Naive thymus-derived CD8-positive, alpha-beta T cell (primary cell): ENCODE measurements at regions not wholly inside any gene's neighbourhood (a gene's known extent, or its start where the extent isn't known, plus 50 kb on each side); places are given as distances from the start of the nearest gene placed in this dataset.
A peak's percentile ranks its signal among the peaks of the same experiment; 100 is the strongest.
"Not testable (repeated sequence)": the region's sequence is repeated elsewhere in the genome, so short reads cannot be mapped to it uniquely, and the experiment has no call there.

Experiments
- ATAC-seq, 2 donors: fragments of 150-1000 bp; cut with Tn5 transposase in 1 of 2; sonication (Bioruptor Pico), chemical (Tn5 transposase) in 1 of 2; 1 replicate in 1 of 2; 2 replicates in 1 of 2; pipeline ENCODE4 v1.10.0; 2021; ENCODE audit warnings: mild to moderate bottlenecking in 2 of 2, moderate library complexity in 2 of 2
- POLR2A ChIA-PET: fragments of 350-600 bp; sonication (Branson Sonifier 250); formaldehyde crosslinking; loops from one replicate; lab custom pipeline; 2021; ENCODE audit warnings: antibody characterized with exemption; lab: Charles Lee
- DNase-seq, 10 donors: peaks; one replicate each; pipeline versions ENCODE4 v3.0.0 to v3.0.0-alpha.2; 2020 to 2022
- H3K27ac Mint-ChIP-seq, 10 donors: one replicate each; pipeline ENCODE4 v1.8.0; 2020 to 2022; ENCODE audit warnings: mild to moderate bottlenecking in 10 of 10, mixed read lengths in 10 of 10, moderate library complexity in 4 of 10, inconsistent platforms in 1 of 10
- H3K27me3 Mint-ChIP-seq, 5 donors: one replicate each; pipeline ENCODE4 v1.8.0; 2021 to 2022; ENCODE audit warnings: mixed read lengths in 5 of 5
- H3K36me3 Mint-ChIP-seq, 3 donors: one replicate each; pipeline ENCODE4 v1.8.0; 2020 to 2022; ENCODE audit warnings: mixed read lengths in 3 of 3, mild to moderate bottlenecking in 2 of 3, inconsistent platforms in 1 of 3
- H3K4me1 Mint-ChIP-seq, 4 donors: one replicate each; pipeline ENCODE4 v1.8.0; 2021 to 2022; ENCODE audit warnings: mixed read lengths in 4 of 4
- H3K4me3 Mint-ChIP-seq, 10 donors: one replicate each; pipeline ENCODE4 v1.8.0; 2020 to 2022; ENCODE audit warnings: mild to moderate bottlenecking in 10 of 10, mixed read lengths in 10 of 10, moderate library complexity in 6 of 10, inconsistent platforms in 1 of 10
- H3K9me3 Mint-ChIP-seq, 9 donors: one replicate each; pipeline ENCODE4 v1.8.0; 2020 to 2022; ENCODE audit warnings: mixed read lengths in 9 of 9, mild to moderate bottlenecking in 3 of 9, inconsistent platforms in 1 of 9, moderate library complexity in 1 of 9

DNA sequence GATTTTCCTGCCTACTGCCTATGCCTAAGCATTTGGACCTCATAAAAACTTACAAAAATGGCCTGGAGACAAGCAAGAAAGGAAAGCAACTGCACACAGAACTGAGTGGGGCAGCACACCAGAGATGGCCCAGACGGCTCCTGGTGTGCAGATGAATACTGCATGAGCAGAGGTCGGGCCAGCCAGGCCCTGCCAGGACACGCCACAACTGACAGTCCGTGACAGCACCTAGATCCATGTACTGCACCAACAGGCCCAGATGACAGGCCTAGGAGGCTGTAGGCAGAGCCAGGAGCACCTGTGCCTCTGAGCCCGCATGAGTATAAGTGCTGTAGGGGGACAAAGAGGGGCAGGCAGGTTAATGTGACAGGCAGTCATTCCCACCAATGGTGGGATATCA, 160.2 kb downstream of the IGLL1 start:
- ATAC-seq, result no peak
- no peak overlapping the region for H3K4me3 Mint-ChIP-seq
- H3K27ac Mint-ChIP-seq, result no peak overlapping the region
- no peaks in the 10 kb centered on the region for H3K36me3 Mint-ChIP-seq
- H3K4me1 Mint-ChIP-seq, result peaks cover 0 to 2% (median 0%) of the 10 kb centered on the region in 4 donors
- no peaks in the 10 kb centered on the region for H3K9me3 Mint-ChIP-seq
- no peak for DNase-seq
- POLR2A ChIA-PET, result no interaction called here
- peaks cover 0 to 10% (median 8%) of the 10 kb centered on the region in 5 donors for H3K27me3 Mint-ChIP-seq

DNA sequence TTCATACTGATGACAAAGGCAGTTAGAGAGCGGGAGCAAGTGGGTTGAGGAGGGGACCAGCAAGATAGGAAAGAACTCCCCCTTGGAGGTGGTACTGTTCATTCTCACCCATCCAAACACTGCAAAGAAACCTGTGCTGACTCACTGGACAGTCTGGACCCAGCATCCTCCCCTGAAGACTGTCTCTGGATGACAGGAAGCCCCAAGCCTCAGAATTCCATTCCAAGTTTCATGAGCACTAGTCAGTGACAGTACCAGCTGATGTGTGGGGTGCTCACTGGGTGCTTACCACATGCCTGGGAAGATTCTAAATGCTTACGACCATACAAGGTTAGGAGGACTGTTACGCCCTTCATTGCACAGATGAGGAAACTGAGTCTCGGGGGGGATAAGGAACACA, 160.9 kb downstream of the IGLL1 start:
- Mint-ChIP-seq H3K27ac (no peak overlapping the region), H3K4me1 (peaks cover 0 to 2% (median 0%) of the 10 kb centered on the region in 4 donors), H3K4me3 (no peak overlapping the region), H3K9me3 (no peaks in the 10 kb centered on the region), H3K36me3 (no peaks in the 10 kb centered on the region), H3K27me3 (peaks cover 0 to 10% (median 8%) of the 10 kb centered on the region in 5 donors)
- DNase-seq, result no peak
- no peak for ATAC-seq
- POLR2A ChIA-PET, result no interaction called here

DNA sequence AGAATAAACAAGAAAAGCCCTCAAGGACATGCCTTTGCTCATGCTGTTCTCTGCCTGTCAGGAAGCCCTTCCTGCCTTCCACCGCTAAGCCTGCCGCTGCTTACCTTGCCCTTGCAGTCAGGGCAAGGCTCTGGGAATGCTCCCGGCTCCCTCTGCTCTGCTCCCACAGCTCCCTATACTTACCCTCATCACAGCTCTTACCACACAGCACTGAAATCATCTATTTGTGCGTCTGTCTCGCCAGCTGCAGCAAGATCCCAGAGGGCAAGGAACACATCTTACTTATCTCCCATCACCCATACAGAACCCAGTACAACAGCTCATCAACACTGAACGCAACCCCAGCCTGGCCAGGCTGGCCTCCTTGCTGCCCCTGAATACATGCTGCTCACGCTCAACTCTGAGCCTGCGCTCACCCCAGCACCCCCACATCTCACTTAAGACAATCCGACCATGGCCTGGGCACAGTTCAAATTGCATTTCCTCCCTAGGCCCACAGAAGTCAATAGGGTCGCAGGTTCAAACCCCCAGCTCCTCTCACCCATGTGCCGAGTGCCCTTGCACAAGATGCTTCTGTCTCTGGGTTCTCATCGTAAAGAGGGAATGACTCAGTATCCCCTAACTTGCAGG, 161.8 kb downstream of the IGLL1 start:
- POLR2A ChIA-PET, result no interaction called here
- no peak for ATAC-seq
- Mint-ChIP-seq H3K9me3 (no peaks in the 10 kb centered on the region), H3K4me3 (no peak overlapping the region), H3K36me3 (no peaks in the 10 kb centered on the region), H3K27ac (peak overlapping the region in 2 of 10 donors; percentile 0 to 28), H3K4me1 (no peaks in the 10 kb centered on the region), H3K27me3 (peaks cover 0 to 10% (median 8%) of the 10 kb centered on the region in 5 donors)
- DNase-seq, result no peak

DNA sequence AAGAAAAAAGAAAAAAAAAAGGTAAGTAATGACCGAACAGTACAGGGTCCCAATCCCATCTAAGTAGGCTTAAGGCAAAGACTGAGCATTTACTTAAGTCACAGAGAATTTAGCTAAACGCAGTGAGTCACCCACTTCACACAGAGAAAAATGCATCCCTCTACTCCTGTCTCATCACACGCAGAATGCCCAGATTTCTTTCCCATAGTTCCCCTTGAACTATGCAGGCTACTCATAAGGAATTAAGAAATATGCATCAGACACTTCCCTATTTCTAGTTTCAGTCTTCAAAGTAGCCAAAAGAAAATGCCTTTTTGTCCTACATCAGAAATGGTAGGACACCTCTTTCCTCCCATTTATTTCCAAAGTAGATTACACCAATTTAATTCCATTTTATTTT, 162.8 kb downstream of the IGLL1 start:
- H3K9me3 Mint-ChIP-seq, H3K4me1 Mint-ChIP-seq, POLR2A ChIA-PET, H3K36me3 Mint-ChIP-seq, ATAC-seq, H3K27ac Mint-ChIP-seq, H3K4me3 Mint-ChIP-seq, H3K27me3 Mint-ChIP-seq, DNase-seq: not testable (repeated sequence)

DNA sequence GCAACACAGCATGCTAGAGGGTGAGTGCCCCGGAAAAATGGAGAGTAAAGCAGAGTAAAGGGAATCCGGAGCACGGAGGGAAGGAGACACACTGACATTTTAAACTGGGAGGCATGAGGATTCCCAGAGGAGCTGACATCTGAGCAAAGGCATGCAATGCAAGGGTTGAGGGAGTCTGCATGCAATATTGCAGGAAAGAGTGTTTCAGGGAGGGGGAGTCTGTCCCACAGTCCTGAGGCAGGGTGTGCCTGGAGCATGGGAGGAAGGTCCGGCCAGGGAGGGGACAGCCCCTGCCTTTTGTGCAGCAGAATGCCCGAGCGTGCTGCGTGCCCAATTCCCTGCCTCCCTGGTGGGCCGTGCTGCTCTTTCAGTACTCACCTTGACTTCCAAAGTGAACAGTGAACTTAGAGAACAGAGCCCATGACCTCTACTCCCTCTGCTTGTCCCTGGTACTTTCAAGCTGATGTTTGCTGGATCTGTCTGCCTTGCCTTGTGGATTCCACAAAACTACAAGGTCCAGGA, 163.9 kb downstream of the IGLL1 start:
- H3K4me3 Mint-ChIP-seq, H3K36me3 Mint-ChIP-seq: not testable (repeated sequence)
- H3K4me1 Mint-ChIP-seq, result peaks cover 7 to 18% (median 10%) of the 10 kb centered on the region in 4 donors

DNA sequence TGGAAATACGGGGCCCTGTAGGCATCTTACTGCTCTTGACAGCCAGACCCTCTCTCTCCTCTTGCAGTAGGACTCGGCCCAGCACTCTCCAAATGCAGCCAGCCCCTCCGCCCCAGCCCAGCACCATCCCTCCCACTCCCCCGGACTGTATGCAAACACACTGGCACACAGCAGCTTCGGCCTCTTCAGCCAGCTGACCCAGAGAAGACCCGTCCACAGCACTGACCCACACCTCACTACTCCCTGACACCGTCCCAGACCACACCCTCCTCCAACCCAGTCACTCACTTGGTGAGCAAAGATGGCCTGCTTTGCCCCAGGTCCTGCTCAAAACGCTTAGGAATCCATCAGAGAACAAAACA, 164.6 kb downstream of the IGLL1 start:
- Mint-ChIP-seq H3K9me3 (no peaks in the 10 kb centered on the region), H3K4me3 (no peak overlapping the region), H3K27me3 (peaks cover 0 to 10% (median 8%) of the 10 kb centered on the region in 5 donors), H3K36me3 (no peaks in the 10 kb centered on the region), H3K27ac (no peak overlapping the region), H3K4me1 (peaks cover 7 to 24% (median 12%) of the 10 kb centered on the region in 4 donors)
- POLR2A ChIA-PET, result no interaction called here
- DNase-seq (peak in 1 of 10 donors; percentile 38), ATAC-seq (no peak)

More for the DNA sequence above, 163.9 kb downstream of the IGLL1 start:
- ATAC-seq, H3K9me3 Mint-ChIP-seq, H3K27ac Mint-ChIP-seq, POLR2A ChIA-PET, H3K27me3 Mint-ChIP-seq, DNase-seq: not testable (repeated sequence)

DNA sequence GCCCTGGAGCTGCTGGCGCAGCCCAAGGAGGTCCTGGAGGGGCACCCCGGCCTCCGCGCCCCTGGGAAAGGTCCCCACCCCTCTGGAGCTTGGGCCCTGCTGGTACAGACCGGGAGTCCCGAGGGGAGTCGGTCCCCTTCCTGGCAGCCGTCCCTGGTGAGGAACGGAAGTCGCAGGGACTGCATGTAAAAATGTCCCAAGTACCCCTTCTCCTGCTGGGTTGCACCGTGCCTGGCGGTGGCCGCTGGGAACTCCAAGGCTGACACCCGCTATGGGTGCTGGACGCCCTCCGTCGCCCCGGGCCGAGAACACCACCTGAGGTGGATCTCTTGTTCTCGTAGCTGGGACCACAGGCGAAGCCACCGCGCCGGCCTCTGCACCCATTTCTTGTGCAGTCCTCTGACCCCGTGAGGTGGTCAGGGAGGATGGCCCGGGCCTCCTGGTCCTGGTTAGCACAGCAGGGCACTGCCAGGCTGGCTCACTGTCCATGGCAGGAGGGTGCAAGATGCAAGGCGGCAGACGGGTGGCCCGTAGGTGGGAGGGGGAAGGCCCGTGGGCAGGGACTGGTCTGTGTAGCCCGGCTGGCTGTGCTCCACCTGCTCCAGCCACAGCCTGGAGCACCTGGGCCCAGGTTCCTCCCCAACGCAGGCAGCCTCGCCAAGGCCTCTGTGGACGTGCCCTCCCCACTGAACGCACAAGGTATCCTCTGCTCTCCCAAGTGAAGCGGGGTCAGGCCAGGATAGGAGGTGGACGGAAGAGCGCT, 165.2 kb downstream of the IGLL1 start:
- H3K9me3 Mint-ChIP-seq, result no peaks in the 10 kb centered on the region
- POLR2A ChIA-PET, result no interaction called here
- no peak overlapping the region for H3K4me3 Mint-ChIP-seq
- peak in 1 of 10 donors; percentile 58 for DNase-seq
- H3K36me3 Mint-ChIP-seq, result no peaks in the 10 kb centered on the region
- no peak for ATAC-seq
- H3K27me3 Mint-ChIP-seq, result peaks cover 0 to 10% (median 8%) of the 10 kb centered on the region in 5 donors
- peaks cover 7 to 24% (median 12%) of the 10 kb centered on the region in 4 donors for H3K4me1 Mint-ChIP-seq
- no peak overlapping the region for H3K27ac Mint-ChIP-seq

DNA sequence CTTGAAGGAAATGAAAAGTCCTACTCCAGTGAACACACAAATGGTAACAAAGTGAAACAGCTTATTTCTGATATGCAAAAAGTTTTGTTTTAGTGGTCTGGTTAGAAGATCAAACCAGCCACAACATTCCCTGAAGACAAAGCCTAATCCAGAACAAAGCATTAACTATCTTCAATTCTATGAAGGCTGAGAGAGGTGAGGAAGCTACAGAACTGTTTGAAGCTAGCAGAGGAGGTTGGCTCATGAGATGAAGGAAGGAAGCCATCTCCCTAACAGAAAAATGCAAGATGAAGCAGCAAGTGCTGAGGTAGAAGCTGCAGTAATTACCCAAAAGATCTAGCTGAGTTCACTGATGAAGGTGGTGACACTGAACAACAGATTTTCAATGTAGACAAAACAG, 168.4 kb downstream of the IGLL1 start:
- peaks cover 0 to 2% (median 0%) of the 10 kb centered on the region in 5 donors for H3K27me3 Mint-ChIP-seq

DNA sequence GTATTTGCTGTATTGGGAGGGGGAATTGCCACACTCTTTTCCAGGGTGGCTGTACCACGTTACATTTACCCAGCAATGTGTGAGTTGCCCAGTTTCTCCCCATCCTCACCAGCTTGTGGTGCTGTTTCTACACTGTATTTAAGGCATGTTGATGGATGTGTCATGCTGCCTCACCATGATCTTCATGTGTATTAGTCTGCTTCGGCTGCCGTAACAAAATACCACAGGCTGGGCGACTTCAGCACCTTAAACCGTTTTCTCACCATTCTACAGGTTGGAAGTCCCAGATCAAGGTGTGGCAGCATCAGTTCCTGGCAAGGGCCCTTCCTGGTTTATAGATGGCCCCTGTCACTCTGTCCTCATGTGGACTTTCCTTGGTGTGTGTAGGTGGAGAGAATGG, 169.7 kb downstream of the IGLL1 start:
- Mint-ChIP-seq H3K27ac (no peak overlapping the region), H3K4me1 (peaks cover 10 to 24% (median 12%) of the 10 kb centered on the region in 4 donors), H3K4me3 (no peak overlapping the region), H3K27me3 (no peaks in the 10 kb centered on the region), H3K36me3 (no peaks in the 10 kb centered on the region), H3K9me3 (no peaks in the 10 kb centered on the region)
- peak in 1 of 10 donors; percentile 28 for DNase-seq
- no peak for ATAC-seq
- POLR2A ChIA-PET, result no interaction called here

More for the DNA sequence above, 168.4 kb downstream of the IGLL1 start:
- peak overlapping the region in 2 of 10 donors; percentile 28 to 30 for H3K4me3 Mint-ChIP-seq
- peaks cover 10 to 24% (median 12%) of the 10 kb centered on the region in 4 donors for H3K4me1 Mint-ChIP-seq
- H3K27ac Mint-ChIP-seq, result peak overlapping the region in 8 of 10 donors; percentile 3 to 79 (median 64)
- no peaks in the 10 kb centered on the region for H3K36me3 Mint-ChIP-seq
- DNase-seq (peak in 1 of 10 donors; percentile 18), ATAC-seq (peak in 1 of 2 donors; percentile 35)
- no peaks in the 10 kb centered on the region for H3K9me3 Mint-ChIP-seq
- POLR2A ChIA-PET, result no interaction called here

DNA sequence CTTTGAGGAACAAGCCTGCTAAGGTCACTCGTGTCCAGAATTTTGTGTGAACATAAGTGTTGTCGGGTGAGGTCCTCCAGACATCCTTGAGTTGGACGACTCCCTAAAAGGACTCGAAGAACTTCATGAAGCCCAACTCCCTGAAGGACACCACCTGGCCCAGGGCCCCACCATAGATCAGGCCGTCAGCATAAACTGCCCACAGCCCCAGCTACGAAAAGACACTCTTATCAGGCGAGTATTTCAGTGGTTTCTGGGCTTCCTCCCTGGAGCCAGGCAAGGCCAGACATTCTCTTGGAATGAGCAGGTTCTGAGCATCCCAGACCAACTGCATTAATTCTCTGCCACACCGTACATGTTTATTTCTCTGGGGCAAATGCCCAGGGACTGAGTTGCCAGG, 170.1 kb downstream of the IGLL1 start:
- H3K36me3 Mint-ChIP-seq, result no peaks in the 10 kb centered on the region
- POLR2A ChIA-PET, result no interaction called here
- peak in 1 of 10 donors; percentile 28 for DNase-seq
- H3K4me1 Mint-ChIP-seq, result peaks cover 10 to 24% (median 12%) of the 10 kb centered on the region in 4 donors
- no peaks in the 10 kb centered on the region for H3K27me3 Mint-ChIP-seq
- H3K27ac Mint-ChIP-seq, result no peak overlapping the region
- no peak overlapping the region for H3K4me3 Mint-ChIP-seq
- no peaks in the 10 kb centered on the region for H3K9me3 Mint-ChIP-seq
- no peak for ATAC-seq

DNA sequence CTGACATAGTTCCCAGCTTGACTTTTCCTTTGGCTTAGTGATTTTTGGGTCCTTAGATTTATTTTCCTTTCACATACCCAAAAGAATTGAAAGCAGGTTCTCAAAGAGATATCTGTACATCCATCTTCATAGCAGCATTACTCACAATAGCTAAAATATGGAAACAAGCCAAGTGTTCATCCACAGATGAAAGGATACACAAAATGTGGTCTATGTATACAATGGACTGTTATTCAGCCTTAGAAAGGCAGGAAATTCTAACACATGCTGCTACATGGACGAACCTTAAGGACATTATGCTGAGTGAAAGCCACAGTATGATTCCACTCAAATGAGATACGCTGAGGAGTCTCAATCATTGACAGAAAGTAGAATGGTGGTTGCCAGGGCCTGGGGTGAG, 171.8 kb downstream of the IGLL1 start:
- H3K4me1 Mint-ChIP-seq, result peaks cover 11 to 24% (median 12%) of the 10 kb centered on the region in 4 donors
- peaks cover 0 to 2% (median 0%) of the 10 kb centered on the region in 5 donors for H3K27me3 Mint-ChIP-seq

DNA sequence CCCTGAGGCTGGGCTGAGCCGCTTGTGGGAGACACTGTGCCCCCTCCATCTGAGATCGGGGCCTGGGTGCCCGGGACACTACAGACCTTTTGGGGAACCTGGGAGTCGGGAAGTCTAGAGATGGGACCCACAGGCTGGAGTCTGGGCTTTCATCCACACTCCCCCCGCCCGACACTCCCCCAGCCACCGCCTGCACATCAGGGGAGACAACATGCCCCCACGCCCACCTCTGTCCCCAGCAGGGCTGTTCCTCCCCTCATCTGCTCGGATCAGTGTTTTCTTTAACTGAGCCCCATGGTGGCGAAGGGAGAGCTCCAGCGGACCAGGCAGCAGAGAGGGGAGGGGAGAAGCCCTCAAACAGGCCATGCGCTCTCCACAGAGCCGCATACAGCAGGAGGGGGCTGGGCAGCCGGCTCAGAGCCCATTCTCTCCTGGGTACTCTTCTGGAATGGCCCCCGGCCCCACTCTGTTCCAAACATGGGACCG, 174.7 kb downstream of the IGLL1 start:
- H3K27ac Mint-ChIP-seq, result no peak overlapping the region
- POLR2A ChIA-PET, result no interaction called here
- DNase-seq (peak in 1 of 10 donors; percentile 26), ATAC-seq (no peak)
- no peak overlapping the region for H3K4me3 Mint-ChIP-seq
- H3K27me3 Mint-ChIP-seq, result peaks cover 0 to 2% (median 0%) of the 10 kb centered on the region in 5 donors
- no peaks in the 10 kb centered on the region for H3K36me3 Mint-ChIP-seq
- no peaks in the 10 kb centered on the region for H3K9me3 Mint-ChIP-seq
- H3K4me1 Mint-ChIP-seq, result peaks cover 0 to 4% (median under 1%) of the 10 kb centered on the region in 4 donors

More for the DNA sequence above, 171.8 kb downstream of the IGLL1 start:
- H3K27ac Mint-ChIP-seq, result no peak overlapping the region
- H3K36me3 Mint-ChIP-seq, result no peaks in the 10 kb centered on the region
- no peak overlapping the region for H3K4me3 Mint-ChIP-seq
- ATAC-seq, result no peak
- POLR2A ChIA-PET, result no interaction called here
- DNase-seq, result no peak
- H3K9me3 Mint-ChIP-seq, result no peaks in the 10 kb centered on the region
